Peyer's patch (tissue), 4 donors: ENCODE measurements at regions not wholly inside any gene's neighbourhood (a gene's known extent, or its start where the extent isn't known, plus 50 kb on each side); places are given as distances from the start of the nearest gene placed in this dataset.

Experiments used
- DNase-seq, 3 donors: peaks; one replicate each; pipeline ENCODE4 v3.0.0-alpha.2; 2017 to 2019
- H3K27ac ChIP-seq, 4 donors: fragments of 200-600 bp; sonication (generic); one replicate each; pipeline ENCODE4 v1.5.1; 2016 to 2019
- H3K27me3 ChIP-seq, 2 donors: fragments of 200-600 bp; sonication (generic); one replicate each; pipeline ENCODE4 v1.5.1; 2019
- H3K36me3 ChIP-seq, 3 donors: fragments of 200-600 bp; sonication (generic); one replicate each; pipeline ENCODE4 v1.5.1; 2016 to 2019
- H3K4me1 ChIP-seq, 4 donors: fragments of 200-600 bp; sonication (generic); one replicate each; pipeline ENCODE4 v1.5.1; 2016 to 2019
- H3K4me3 ChIP-seq, 4 donors: fragments of 200-600 bp; sonication (generic); 1 replicate in 3 of 4; 2 replicates in 1 of 4; pipeline ENCODE4 v1.5.1; 2016 to 2019; ENCODE audit warnings: mild to moderate bottlenecking in 1 of 4
- H3K9me3 ChIP-seq, 4 donors: fragments of 200-600 bp; sonication (generic); one replicate each; pipeline ENCODE4 v1.5.1; 2016 to 2019; ENCODE audit warnings: mild to moderate bottlenecking in 1 of 4
- CTCF ChIP-seq, 6 experiments: fragments of 450-650 bp in 4 of 6; fragments of 200-600 bp in 2 of 6; sonication (generic) in 1 of 6; IDR thresholded peaks; one replicate each; pipeline ENCODE4 v1.5.1; 2017 to 2019; ENCODE audit warnings: antibody characterized with exemption in 6 of 6, mild to moderate bottlenecking in 3 of 6, moderate library complexity in 1 of 6
- POLR2A ChIP-seq, 2 donors: fragments of 450-650 bp; IDR thresholded peaks; one replicate each; pipeline ENCODE4 v1.5.1; 2017; ENCODE audit warnings: antibody characterized with exemption in 2 of 2, mild to moderate bottlenecking in 2 of 2, moderate library complexity in 2 of 2

DNA sequence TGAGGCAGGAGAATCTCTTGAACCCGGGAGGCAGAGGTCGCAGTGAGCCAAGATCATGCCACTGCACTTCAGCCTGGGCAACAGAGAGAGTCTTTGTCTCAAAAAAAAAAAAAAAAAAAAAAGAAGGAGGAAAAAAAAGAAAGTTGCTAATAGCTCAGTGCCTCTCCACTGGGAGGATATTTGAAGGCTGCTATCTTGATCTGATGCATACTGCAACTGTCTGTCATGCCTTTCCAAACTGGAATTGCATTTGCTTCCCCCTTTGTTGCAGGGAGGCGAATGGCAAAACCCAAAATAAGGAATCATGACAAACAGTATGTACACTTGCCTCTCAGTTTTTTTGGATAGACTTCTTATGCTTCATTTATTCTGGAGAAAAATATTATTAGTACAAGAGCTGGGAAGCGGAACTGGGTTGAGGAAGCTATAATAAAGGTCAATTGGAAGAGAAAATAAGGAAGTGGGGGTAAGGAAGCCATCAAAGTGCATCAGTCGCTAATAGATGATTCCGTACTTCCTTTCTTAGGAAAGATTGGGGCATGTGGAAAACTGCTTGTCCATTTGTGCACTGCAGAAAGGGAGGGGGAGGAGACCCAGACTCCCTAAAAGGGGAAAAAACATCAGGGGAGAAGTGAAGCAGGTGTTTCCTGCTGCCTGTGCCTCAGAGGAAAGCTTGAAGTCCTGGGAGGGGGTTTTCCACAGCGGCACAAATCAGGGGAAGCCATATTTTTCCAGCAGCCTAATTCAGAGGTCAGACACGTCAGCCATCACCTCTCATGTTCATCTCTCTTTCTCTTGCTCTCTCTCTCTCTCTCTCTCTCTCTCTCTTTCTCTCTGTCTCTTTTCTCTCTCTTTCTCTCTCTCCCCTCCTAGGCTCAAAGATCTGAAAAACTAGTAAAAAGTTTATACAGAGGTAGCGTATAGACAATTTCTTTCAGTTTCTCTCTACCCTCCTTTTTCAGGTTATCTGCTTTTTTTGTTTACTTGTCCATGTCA, 301.4 kb upstream of the TNP1 start:
- TF ChIP-seq CTCF (IDR thresholded peaks at IDR 0.05) (no peak), POLR2A (IDR thresholded peaks at IDR 0.05) (no peak)
- Histone ChIP-seq H3K4me3 (no peak overlapping the region), H3K4me1 (no peaks in the 10 kb centered on the region), H3K27ac (no peak overlapping the region), H3K9me3 (no peaks in the 10 kb centered on the region), H3K36me3 (no peaks in the 10 kb centered on the region), H3K27me3 (no peaks in the 10 kb centered on the region)
- DNase-seq = no peak

DNA sequence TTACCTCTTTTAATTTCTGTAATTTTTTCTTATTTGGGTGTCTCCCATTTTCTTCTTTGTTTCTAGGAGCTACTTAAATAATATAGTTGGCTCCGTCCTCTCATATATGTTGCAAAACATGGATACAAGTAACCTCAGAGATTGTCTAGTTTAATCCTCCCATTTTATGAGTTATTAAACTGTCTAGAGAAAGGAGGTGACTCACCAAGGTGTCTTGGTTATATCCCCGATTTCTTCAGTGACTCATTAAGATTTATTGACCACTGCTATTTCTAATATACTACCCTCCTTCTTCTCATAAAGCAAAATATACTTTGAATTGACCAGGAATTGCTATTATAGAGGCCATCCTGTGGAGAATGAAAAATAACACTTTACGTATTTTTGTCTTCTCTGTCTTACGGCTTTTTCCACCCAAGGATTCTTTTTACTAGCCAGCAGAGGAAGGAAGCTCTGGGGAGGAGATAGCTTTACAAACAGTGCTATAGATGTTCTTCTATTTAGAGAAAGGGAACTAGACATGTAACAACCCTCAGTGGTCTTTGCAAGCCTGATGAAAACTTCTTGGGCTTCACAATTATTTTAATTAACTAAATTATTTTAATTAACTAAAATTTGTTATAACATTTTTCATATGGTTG, 300.4 kb upstream of the TNP1 start:
- H3K9me3 ChIP-seq = no peaks in the 10 kb centered on the region
- no peaks in the 10 kb centered on the region for H3K36me3 ChIP-seq
- H3K27me3 ChIP-seq = no peaks in the 10 kb centered on the region
- DNase-seq = no peak
- no peak overlapping the region for H3K27ac ChIP-seq
- H3K4me1 ChIP-seq = no peaks in the 10 kb centered on the region
- H3K4me3 ChIP-seq = no peak overlapping the region
- TF ChIP-seq CTCF (IDR thresholded peaks at IDR 0.05) (no peak), POLR2A (IDR thresholded peaks at IDR 0.05) (no peak)

DNA sequence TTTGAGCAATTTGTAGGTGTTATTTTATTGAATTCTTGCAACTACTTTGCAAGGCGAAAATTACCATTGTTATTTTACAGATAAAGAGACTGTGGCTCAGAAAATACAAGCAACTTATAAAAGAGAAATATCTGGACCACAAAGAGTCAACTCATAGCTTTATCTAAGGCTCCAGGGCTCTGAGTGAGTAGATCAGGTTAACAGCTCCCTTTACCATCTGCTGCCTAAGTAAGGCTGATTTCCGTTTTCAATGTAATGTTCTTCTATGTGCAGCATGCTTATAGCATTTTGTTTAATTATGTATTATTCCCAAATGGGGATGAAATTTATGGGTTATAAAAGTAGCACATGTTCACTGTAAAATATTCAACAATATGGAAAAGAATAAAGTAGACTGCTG, 299.1 kb upstream of the TNP1 start:
- Histone ChIP-seq H3K9me3 (no peaks in the 10 kb centered on the region), H3K27ac (no peak overlapping the region), H3K4me3 (no peak overlapping the region), H3K27me3 (no peaks in the 10 kb centered on the region), H3K4me1 (no peaks in the 10 kb centered on the region), H3K36me3 (no peaks in the 10 kb centered on the region)
- TF ChIP-seq CTCF (IDR thresholded peaks at IDR 0.05) = no peak
- no peak for TF ChIP-seq POLR2A (IDR thresholded peaks at IDR 0.05)
- DNase-seq = no peak

DNA sequence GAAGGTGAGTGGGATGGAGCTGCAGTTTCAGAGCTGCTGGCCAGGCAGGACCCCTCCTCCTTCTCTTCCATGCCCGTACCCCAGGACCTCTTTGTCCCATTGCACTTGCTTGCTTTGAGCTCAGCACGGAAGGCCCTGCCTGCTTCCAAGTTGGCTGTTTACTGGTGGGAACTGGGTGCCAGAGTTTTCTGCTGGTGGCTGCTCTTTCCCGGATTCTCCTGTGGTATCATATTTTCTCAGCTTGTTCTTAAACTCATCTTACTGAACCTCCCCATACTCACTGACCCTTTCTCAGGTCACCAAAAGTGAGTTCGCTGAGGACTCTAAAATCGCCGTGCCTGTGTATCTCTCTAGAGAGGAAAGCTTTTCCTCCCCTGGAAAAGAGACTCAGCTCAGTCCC, 297.7 kb upstream of the TNP1 start:
- Histone ChIP-seq H3K4me3 (no peak overlapping the region), H3K9me3 (no peaks in the 10 kb centered on the region), H3K27ac (no peak overlapping the region), H3K36me3 (no peaks in the 10 kb centered on the region), H3K4me1 (no peaks in the 10 kb centered on the region), H3K27me3 (no peaks in the 10 kb centered on the region)
- TF ChIP-seq CTCF (IDR thresholded peaks at IDR 0.05) (no peak), POLR2A (IDR thresholded peaks at IDR 0.05) (no peak)
- DNase-seq = no peak

GRCh38 chr2:217156801-217157200, 296.9 kb upstream of the TNP1 start:
- Histone ChIP-seq H3K4me1 (no peaks in the 10 kb centered on the region), H3K4me3 (no peak overlapping the region), H3K36me3 (no peaks in the 10 kb centered on the region), H3K9me3 (no peaks in the 10 kb centered on the region), H3K27me3 (no peaks in the 10 kb centered on the region), H3K27ac (no peak overlapping the region)
- DNase-seq = no peak
- TF ChIP-seq POLR2A (IDR thresholded peaks at IDR 0.05) (no peak), CTCF (IDR thresholded peaks at IDR 0.05) (no peak)
